SU-DHL-6 (cell line): ENCODE measurements at regions not wholly inside any gene's neighbourhood (a gene's known extent, or its start where the extent isn't known, plus 50 kb on each side); places are given as distances from the start of the nearest gene placed in this dataset.

Experiments used
- EZH2phosphoT487 ChIP-seq: fragments of 200-600 bp; sonication (generic), shearing (Covaris generic); conservative IDR thresholded peaks from 2 replicates; pipeline ENCODE4 v1.6.1; 2018; ENCODE audit warnings: mild to moderate bottlenecking, antibody characterized with exemption, low read length, moderate library complexity, mixed read lengths
- TF ChIP-seq, protein P1 (sequence below): fragments of 200-600 bp; sonication (generic); IDR thresholded peaks from one replicate; pipeline ENCODE4 v1.5.1; 2017; ENCODE audit warnings: antibody characterized with exemption, mild to moderate bottlenecking, low read length, moderate library complexity; ENCODE audit not compliant: insufficient read depth, poor library complexity, severe bottlenecking

DNA sequence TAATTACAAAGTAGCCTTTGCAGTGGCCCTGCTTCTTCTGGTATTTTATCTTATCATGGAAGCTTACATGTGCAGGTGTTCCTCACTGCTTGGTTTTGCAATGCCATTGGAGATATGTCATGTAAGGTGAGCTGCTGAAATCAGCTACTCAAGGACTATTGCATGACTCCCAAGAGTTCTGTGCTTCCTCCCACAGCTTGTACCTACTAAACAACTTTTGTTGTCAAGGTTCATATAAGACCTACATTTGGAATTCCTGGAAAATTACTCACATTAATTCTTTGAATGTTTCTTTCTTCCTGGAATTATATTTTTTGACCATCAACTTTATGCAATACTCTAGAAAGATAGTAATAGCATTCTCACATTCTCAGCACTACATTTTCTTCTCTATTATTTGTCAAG lies 427.5 kb upstream of the HSF2 start:
- TF ChIP-seq, protein P1, sequence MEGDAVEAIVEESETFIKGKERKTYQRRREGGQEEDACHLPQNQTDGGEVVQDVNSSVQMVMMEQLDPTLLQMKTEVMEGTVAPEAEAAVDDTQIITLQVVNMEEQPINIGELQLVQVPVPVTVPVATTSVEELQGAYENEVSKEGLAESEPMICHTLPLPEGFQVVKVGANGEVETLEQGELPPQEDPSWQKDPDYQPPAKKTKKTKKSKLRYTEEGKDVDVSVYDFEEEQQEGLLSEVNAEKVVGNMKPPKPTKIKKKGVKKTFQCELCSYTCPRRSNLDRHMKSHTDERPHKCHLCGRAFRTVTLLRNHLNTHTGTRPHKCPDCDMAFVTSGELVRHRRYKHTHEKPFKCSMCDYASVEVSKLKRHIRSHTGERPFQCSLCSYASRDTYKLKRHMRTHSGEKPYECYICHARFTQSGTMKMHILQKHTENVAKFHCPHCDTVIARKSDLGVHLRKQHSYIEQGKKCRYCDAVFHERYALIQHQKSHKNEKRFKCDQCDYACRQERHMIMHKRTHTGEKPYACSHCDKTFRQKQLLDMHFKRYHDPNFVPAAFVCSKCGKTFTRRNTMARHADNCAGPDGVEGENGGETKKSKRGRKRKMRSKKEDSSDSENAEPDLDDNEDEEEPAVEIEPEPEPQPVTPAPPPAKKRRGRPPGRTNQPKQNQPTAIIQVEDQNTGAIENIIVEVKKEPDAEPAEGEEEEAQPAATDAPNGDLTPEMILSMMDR, result no peak
- no peak for TF ChIP-seq EZH2phosphoT487
